ENCODE measurements at regions not wholly inside any gene's neighbourhood (a gene's known extent, or its start where the extent isn't known, plus 50 kb on each side); places are given as distances from the start of the nearest gene placed in this dataset.

- Histone ChIP-seq H3K4me2 (ENCODE audit: low read length) (no peak overlapping the region), H3K9ac (ENCODE audit: low read length) (no peak overlapping the region), H3K79me2 (ENCODE audit: low read length) (no peaks in the 10 kb centered on the region), H3K4me3 (ENCODE audit: low read length) (no peak overlapping the region), H3K36me3 (replicated peaks; ENCODE audit: low read depth, low read length) (no peaks in the 10 kb centered on the region), H3K27me3 (ENCODE audit: low read depth, low read length) (no peaks in the 10 kb centered on the region), H2AFZ (ENCODE audit: low read depth, low read length) (no peak overlapping the region), H4K20me1 (ENCODE audit: insufficient read depth, low read length) (no peaks in the 10 kb centered on the region), H3K27ac (ENCODE audit: low read length) (no peak overlapping the region), H3K9me3 (ENCODE audit: insufficient read depth, low read length) (no peaks in the 10 kb centered on the region), H3K4me1 (ENCODE audit: low read length) (no peaks in the 10 kb centered on the region)
- TF ChIP-seq EZH2phosphoT487 (IDR thresholded peaks at IDR 0.05; ENCODE audit: low read depth) = no peak
- no peak for TF ChIP-seq CTCF (IDR thresholded peaks at IDR 0.05; ENCODE audit: low read depth, low read length)
Measured at GRCh38 chr7:12796397-12797127, 109.1 kb downstream of the ARL4A start.

- H3K27me3 ChIP-seq (ENCODE audit: low read depth, low read length) = no peaks in the 10 kb centered on the region
- no peak overlapping the region for H2AFZ ChIP-seq (ENCODE audit: low read depth, low read length)
- no peak overlapping the region for H3K9ac ChIP-seq (ENCODE audit: low read length)
- H3K36me3 ChIP-seq (replicated peaks; ENCODE audit: low read depth, low read length) = no peaks in the 10 kb centered on the region
- H3K4me1 ChIP-seq (ENCODE audit: low read length) = no peaks in the 10 kb centered on the region
- no peak overlapping the region for H3K4me2 ChIP-seq (ENCODE audit: low read length)
- H3K79me2 ChIP-seq (ENCODE audit: low read length) = no peaks in the 10 kb centered on the region
- TF ChIP-seq EZH2phosphoT487 (IDR thresholded peaks at IDR 0.05; ENCODE audit: low read depth) (no peak), CTCF (IDR thresholded peaks at IDR 0.05; ENCODE audit: low read depth, low read length) (no peak)
- H3K9me3 ChIP-seq (ENCODE audit: insufficient read depth, low read length) = no peaks in the 10 kb centered on the region
- no peak overlapping the region for H3K4me3 ChIP-seq (ENCODE audit: low read length)
- no peak overlapping the region for H3K27ac ChIP-seq (ENCODE audit: low read length)
- H4K20me1 ChIP-seq (ENCODE audit: insufficient read depth, low read length) = no peaks in the 10 kb centered on the region
Measured at GRCh38 chr7:12800486-12800885, 113.1 kb downstream of the ARL4A start.

GRCh38 chr7:12801107-12801506 lies 113.7 kb downstream of the ARL4A start:
- no peak overlapping the region for H2AFZ ChIP-seq (ENCODE audit: low read depth, low read length)
- no peak overlapping the region for H3K9ac ChIP-seq (ENCODE audit: low read length)
- TF ChIP-seq EZH2phosphoT487 (IDR thresholded peaks at IDR 0.05; ENCODE audit: low read depth) (no peak), CTCF (IDR thresholded peaks at IDR 0.05; ENCODE audit: low read depth, low read length) (no peak)
- no peak overlapping the region for H3K27ac ChIP-seq (ENCODE audit: low read length)
- no peak overlapping the region for H3K4me3 ChIP-seq (ENCODE audit: low read length)
- H3K4me2 ChIP-seq (ENCODE audit: low read length) = no peak overlapping the region
- H3K36me3 ChIP-seq (replicated peaks; ENCODE audit: low read depth, low read length) = no peaks in the 10 kb centered on the region
- no peaks in the 10 kb centered on the region for H4K20me1 ChIP-seq (ENCODE audit: insufficient read depth, low read length)
- H3K9me3 ChIP-seq (ENCODE audit: insufficient read depth, low read length) = no peaks in the 10 kb centered on the region
- no peaks in the 10 kb centered on the region for H3K27me3 ChIP-seq (ENCODE audit: low read depth, low read length)
- H3K79me2 ChIP-seq (ENCODE audit: low read length) = no peaks in the 10 kb centered on the region
- no peaks in the 10 kb centered on the region for H3K4me1 ChIP-seq (ENCODE audit: low read length)

- no peak overlapping the region for H3K27ac ChIP-seq (ENCODE audit: low read length)
- TF ChIP-seq CTCF (IDR thresholded peaks at IDR 0.05; ENCODE audit: low read depth, low read length) = no peak
- no peak for TF ChIP-seq EZH2phosphoT487 (IDR thresholded peaks at IDR 0.05; ENCODE audit: low read depth)
Measured at GRCh38 chr7:12802070-12802469, 114.6 kb downstream of the ARL4A start.

More at GRCh38 chr7:12802070-12802469, 114.6 kb downstream of the ARL4A start:
- Histone ChIP-seq H3K36me3 (replicated peaks; ENCODE audit: low read depth, low read length) (no peaks in the 10 kb centered on the region), H3K4me1 (ENCODE audit: low read length) (no peaks in the 10 kb centered on the region), H3K9me3 (ENCODE audit: insufficient read depth, low read length) (no peaks in the 10 kb centered on the region), H3K9ac (ENCODE audit: low read length) (no peak overlapping the region), H3K27me3 (ENCODE audit: low read depth, low read length) (no peaks in the 10 kb centered on the region), H3K79me2 (ENCODE audit: low read length) (no peaks in the 10 kb centered on the region), H2AFZ (ENCODE audit: low read depth, low read length) (no peak overlapping the region), H3K4me2 (ENCODE audit: low read length) (no peak overlapping the region), H4K20me1 (ENCODE audit: insufficient read depth, low read length) (no peaks in the 10 kb centered on the region), H3K4me3 (ENCODE audit: low read length) (no peak overlapping the region)

Data from OCI-LY3 (cell line).